K562 (cell line): ENCODE measurements at regions not wholly inside any gene's neighbourhood (a gene's known extent, or its start where the extent isn't known, plus 50 kb on each side); places are given as distances from the start of the nearest gene placed in this dataset.

Experiments used
- CBX2 ChIP-seq: fragments of 200-600 bp; sonication (generic); IDR thresholded peaks from one replicate; pipeline ENCODE4 v1.6.1; 2012; ENCODE audit warnings: mild to moderate bottlenecking, low read length, inconsistent platforms; ENCODE audit not compliant: insufficient read depth, poor library complexity, severe bottlenecking
- CCNT2 ChIP-seq: IDR thresholded peaks from 2 replicates; pipeline ENCODE4 v1.6.1; 2011; ENCODE audit warnings: borderline replicate concordance, low read depth, mild to moderate bottlenecking, moderate library complexity, mixed read lengths, low read length; ENCODE audit not compliant: insufficient read length; ENCODE audit errors: extremely low read depth
- EHMT2 ChIP-seq: fragments of 450-650 bp; IDR thresholded peaks from 2 replicates; pipeline ENCODE4 v1.6.1; 2018; ENCODE audit warnings: antibody characterized with exemption
- HOXB6 ChIP-seq: fragments of 250-450 bp; sonication (Bioruptor Pico); IDR thresholded peaks from 2 replicates; pipeline ENCODE4 v1.5.1; 2022; ENCODE audit warnings: mild to moderate bottlenecking, borderline replicate concordance
- MAFG ChIP-seq: fragments of 450-650 bp; conservative IDR thresholded peaks from 2 replicates; pipeline ENCODE4 v1.6.1; 2016; ENCODE audit warnings: missing genetic modification characterization, missing compliant biosample characterization
- NCOA6 ChIP-seq: fragments of 450-650 bp; IDR thresholded peaks from 2 replicates; pipeline ENCODE4 v1.6.1; 2017; ENCODE audit warnings: mild to moderate bottlenecking
- PCBP2 ChIP-seq: fragments of 200-400 bp; formaldehyde crosslinking; IDR thresholded peaks from 2 replicates; pipeline ENCODE4 v1.6.1; 2018; ENCODE audit warnings: low read length, low read depth, mild to moderate bottlenecking, moderate library complexity; ENCODE audit not compliant: poor library complexity, severe bottlenecking
- SIX5 ChIP-seq, 2 experiments: IDR thresholded peaks; 2 replicates each; pipeline ENCODE4 v1.6.1; 2011; ENCODE audit warnings: low read length in 2 of 2, borderline replicate concordance in 1 of 2, low read depth in 1 of 2, mild to moderate bottlenecking in 1 of 2, moderate library complexity in 1 of 2; ENCODE audit not compliant: insufficient read depth in 1 of 2
- TAF1 ChIP-seq: IDR thresholded peaks from 2 replicates; pipeline ENCODE4 v1.6.1; 2011; ENCODE audit warnings: mild to moderate bottlenecking, low read length, moderate library complexity; ENCODE audit not compliant: insufficient read depth, control insufficient read depth, severe bottlenecking; ENCODE audit errors: extremely low read depth
- TBL1XR1 ChIP-seq, 2 experiments: IDR thresholded peaks; 2 replicates each; pipeline ENCODE4 v1.6.1; 2012; ENCODE audit warnings: improper control_type of control experiment in 2 of 2, low read length in 2 of 2, mild to moderate bottlenecking in 1 of 2
- ZBED1 ChIP-seq: IDR thresholded peaks from 2 replicates; pipeline ENCODE4 v1.6.1; 2014
- ZNF124 ChIP-seq: sonication (generic); formaldehyde crosslinking; IDR thresholded peaks from 2 replicates; pipeline ENCODE4 v1.8.1; 2022; ENCODE audit warnings: missing genetic modification reagents
- TF ChIP-seq, protein P1 (sequence below): fragments of 450-650 bp; formaldehyde crosslinking; IDR thresholded peaks from 2 replicates; pipeline ENCODE4 v1.4.0; 2020; ENCODE audit warnings: mild to moderate bottlenecking
- TF ChIP-seq, protein P2 (sequence below): sonication (generic); formaldehyde crosslinking; IDR thresholded peaks from 2 replicates; pipeline ENCODE4 v1.8.0; 2022; ENCODE audit warnings: mild to moderate bottlenecking, missing genetic modification reagents
- TF ChIP-seq, protein P3 (sequence below): sonication (generic); formaldehyde crosslinking; IDR thresholded peaks from 2 replicates; pipeline ENCODE4 v1.8.0; 2022; ENCODE audit warnings: mild to moderate bottlenecking, missing genetic modification reagents
- TF ChIP-seq, protein P4 (sequence below): fragments of 200-800 bp; sonication (Bioruptor generic); IDR thresholded peaks from 2 replicates; pipeline ENCODE4 v1.6.1; 2017; ENCODE audit warnings: missing genetic modification characterization, missing compliant biosample characterization
- TF ChIP-seq, protein P5 (sequence below): fragments of 450-650 bp; IDR thresholded peaks from 2 replicates; pipeline ENCODE4 v1.6.1; 2018; ENCODE audit not compliant: partially characterized antibody

DNA sequence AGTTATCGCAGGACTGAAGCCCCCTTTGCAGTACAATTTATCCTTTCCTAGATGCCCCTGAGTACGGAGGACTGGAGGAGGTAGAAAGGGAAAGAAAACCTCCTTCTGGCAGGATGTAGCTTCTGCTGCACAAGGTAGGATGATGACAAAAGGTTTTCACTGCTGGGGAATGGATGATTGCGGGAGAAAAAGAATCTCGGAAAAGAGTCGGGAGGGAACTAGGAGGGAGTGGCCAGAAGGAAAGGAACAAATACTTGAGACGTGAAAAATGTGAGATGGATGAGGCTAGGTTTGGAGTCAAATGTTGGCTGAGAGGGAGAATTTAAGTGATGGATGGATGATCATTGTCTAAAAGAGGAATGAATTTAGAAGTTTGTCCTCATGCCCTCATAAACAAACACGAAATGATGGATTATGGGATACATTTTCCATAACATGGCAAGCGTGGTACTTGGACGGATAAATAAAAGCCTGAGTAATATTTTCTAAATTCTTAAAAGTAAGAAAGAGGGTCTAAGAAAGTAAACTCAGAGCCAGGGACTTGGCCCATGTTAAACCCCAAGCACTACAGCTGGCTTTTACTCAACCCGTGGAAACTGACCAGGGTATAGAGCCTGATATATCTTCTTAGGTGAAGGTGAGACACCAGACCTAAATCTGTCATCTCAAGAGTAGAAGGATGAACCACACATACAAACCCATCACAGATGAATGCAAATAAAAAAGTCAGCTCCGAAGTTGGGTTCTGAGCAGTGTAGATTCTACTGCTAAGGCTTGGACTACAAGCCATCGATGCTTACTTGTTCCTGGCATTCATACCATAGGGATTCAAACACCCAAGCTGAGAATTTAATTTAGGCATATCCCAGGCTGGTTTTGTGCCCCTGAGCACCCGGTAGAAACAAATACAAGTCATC lies 72.4 kb downstream of the HFE start (continued):
- TF ChIP-seq CBX2 (no peak), PCBP2 (no peak), NCOA6 (no peak), EHMT2 (no peak), CCNT2 (peak; percentile 11), HOXB6 (no peak), MAFG (tag) (no peak), ZNF124 (CRISPR knock-in tag) (no peak), TBL1XR1 (IDR thresholded peaks at IDR 0.05; ENCODE audit: low read length in 2 of 2) (0 out of 4 replicates have a peak, but pooled peaks of 1 of the 2 experiments have one; percentile 12), SIX5 (IDR thresholded peaks at IDR 0.05; ENCODE audit: borderline replicate concordance in 1 of 2, insufficient read depth in 1 of 2, low read depth in 1 of 2, low read length in 2 of 2) (no peak), TAF1 (no peak), ZBED1 (peak; percentile 55; the same call in 1 of the 2 replicates)
- TF ChIP-seq, protein P1, sequence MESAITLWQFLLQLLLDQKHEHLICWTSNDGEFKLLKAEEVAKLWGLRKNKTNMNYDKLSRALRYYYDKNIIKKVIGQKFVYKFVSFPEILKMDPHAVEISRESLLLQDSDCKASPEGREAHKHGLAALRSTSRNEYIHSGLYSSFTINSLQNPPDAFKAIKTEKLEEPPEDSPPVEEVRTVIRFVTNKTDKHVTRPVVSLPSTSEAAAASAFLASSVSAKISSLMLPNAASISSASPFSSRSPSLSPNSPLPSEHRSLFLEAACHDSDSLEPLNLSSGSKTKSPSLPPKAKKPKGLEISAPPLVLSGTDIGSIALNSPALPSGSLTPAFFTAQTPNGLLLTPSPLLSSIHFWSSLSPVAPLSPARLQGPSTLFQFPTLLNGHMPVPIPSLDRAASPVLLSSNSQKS (CRISPR knock-in tag), result no peak
- TF ChIP-seq, protein P2, sequence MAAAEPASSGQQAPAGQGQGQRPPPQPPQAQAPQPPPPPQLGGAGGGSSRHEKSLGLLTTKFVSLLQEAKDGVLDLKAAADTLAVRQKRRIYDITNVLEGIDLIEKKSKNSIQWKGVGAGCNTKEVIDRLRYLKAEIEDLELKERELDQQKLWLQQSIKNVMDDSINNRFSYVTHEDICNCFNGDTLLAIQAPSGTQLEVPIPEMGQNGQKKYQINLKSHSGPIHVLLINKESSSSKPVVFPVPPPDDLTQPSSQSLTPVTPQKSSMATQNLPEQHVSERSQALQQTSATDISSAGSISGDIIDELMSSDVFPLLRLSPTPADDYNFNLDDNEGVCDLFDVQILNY (CRISPR knock-in tag), result peak; percentile 38; the same call in 1 of the 2 replicates
- TF ChIP-seq, protein P3, sequence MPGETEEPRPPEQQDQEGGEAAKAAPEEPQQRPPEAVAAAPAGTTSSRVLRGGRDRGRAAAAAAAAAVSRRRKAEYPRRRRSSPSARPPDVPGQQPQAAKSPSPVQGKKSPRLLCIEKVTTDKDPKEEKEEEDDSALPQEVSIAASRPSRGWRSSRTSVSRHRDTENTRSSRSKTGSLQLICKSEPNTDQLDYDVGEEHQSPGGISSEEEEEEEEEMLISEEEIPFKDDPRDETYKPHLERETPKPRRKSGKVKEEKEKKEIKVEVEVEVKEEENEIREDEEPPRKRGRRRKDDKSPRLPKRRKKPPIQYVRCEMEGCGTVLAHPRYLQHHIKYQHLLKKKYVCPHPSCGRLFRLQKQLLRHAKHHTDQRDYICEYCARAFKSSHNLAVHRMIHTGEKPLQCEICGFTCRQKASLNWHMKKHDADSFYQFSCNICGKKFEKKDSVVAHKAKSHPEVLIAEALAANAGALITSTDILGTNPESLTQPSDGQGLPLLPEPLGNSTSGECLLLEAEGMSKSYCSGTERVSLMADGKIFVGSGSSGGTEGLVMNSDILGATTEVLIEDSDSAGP (CRISPR knock-in tag), result no peak
- TF ChIP-seq, protein P4, sequence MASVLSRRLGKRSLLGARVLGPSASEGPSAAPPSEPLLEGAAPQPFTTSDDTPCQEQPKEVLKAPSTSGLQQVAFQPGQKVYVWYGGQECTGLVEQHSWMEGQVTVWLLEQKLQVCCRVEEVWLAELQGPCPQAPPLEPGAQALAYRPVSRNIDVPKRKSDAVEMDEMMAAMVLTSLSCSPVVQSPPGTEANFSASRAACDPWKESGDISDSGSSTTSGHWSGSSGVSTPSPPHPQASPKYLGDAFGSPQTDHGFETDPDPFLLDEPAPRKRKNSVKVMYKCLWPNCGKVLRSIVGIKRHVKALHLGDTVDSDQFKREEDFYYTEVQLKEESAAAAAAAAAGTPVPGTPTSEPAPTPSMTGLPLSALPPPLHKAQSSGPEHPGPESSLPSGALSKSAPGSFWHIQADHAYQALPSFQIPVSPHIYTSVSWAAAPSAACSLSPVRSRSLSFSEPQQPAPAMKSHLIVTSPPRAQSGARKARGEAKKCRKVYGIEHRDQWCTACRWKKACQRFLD (CRISPR knock-in tag), result no peak
- TF ChIP-seq, protein P5, sequence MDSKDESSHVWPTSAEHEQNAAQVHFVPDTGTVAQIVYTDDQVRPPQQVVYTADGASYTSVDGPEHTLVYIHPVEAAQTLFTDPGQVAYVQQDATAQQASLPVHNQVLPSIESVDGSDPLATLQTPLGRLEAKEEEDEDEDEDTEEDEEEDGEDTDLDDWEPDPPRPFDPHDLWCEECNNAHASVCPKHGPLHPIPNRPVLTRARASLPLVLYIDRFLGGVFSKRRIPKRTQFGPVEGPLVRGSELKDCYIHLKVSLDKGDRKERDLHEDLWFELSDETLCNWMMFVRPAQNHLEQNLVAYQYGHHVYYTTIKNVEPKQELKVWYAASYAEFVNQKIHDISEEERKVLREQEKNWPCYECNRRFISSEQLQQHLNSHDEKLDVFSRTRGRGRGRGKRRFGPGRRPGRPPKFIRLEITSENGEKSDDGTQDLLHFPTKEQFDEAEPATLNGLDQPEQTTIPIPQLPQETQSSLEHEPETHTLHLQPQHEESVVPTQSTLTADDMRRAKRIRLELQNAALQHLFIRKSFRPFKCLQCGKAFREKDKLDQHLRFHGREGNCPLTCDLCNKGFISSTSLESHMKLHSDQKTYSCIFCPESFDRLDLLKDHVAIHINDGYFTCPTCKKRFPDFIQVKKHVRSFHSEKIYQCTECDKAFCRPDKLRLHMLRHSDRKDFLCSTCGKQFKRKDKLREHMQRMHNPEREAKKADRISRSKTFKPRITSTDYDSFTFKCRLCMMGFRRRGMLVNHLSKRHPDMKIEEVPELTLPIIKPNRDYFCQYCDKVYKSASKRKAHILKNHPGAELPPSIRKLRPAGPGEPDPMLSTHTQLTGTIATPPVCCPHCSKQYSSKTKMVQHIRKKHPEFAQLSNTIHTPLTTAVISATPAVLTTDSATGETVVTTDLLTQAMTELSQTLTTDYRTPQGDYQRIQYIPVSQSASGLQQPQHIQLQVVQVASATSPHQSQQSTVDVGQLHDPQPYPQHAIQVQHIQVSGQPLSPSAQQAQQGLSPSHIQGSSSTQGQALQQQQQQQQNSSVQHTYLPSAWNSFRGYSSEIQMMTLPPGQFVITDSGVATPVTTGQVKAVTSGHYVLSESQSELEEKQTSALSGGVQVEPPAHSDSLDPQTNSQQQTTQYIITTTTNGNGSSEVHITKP, result no peak
